ACC112 (cell line): ENCODE measurements at regions not wholly inside any gene's neighbourhood (a gene's known extent, or its start where the extent isn't known, plus 50 kb on each side); places are given as distances from the start of the nearest gene placed in this dataset.

Experiments
- H2AFZ ChIP-seq: fragments of 200-600 bp; sonication (generic); one replicate; pipeline ENCODE4 v1.6.0; 2017; ENCODE audit warnings: antibody characterized with exemption, low read length; ENCODE audit not compliant: unreplicated experiment
- H3K27ac ChIP-seq: fragments of 200-600 bp; sonication (generic); 2 replicates; pipeline ENCODE4 v1.5.1; 2014; ENCODE audit warnings: low read depth, mild to moderate bottlenecking, antibody characterized with exemption, low read length, moderate library complexity
- H3K27me3 ChIP-seq: fragments of 200-600 bp; sonication (generic); 2 replicates; pipeline ENCODE4 v1.6.1; 2014; ENCODE audit warnings: mild to moderate bottlenecking, antibody characterized with exemption, low read length, moderate library complexity, mixed read lengths; ENCODE audit not compliant: insufficient read depth
- H3K36me3 ChIP-seq: fragments of 200-600 bp; sonication (generic); 2 replicates; pipeline ENCODE4 v1.6.1; 2016; ENCODE audit warnings: mild to moderate bottlenecking, antibody characterized with exemption, low read length, moderate library complexity, mixed read lengths; ENCODE audit not compliant: insufficient read depth
- H3K4me1 ChIP-seq: fragments of 200-600 bp; sonication (generic); one replicate; pipeline ENCODE4 v1.6.1; 2016; ENCODE audit warnings: low read length, mixed read lengths; ENCODE audit not compliant: insufficient read depth, unreplicated experiment, control insufficient read depth
- H3K4me3 ChIP-seq: fragments of 200-600 bp; sonication (generic); 2 replicates; pipeline ENCODE4 v1.5.1; 2014; ENCODE audit warnings: mild to moderate bottlenecking, low read depth, low read length
- H3K79me2 ChIP-seq: fragments of 200-600 bp; sonication (generic); one replicate; pipeline ENCODE4 v1.6.0; 2016; ENCODE audit warnings: low read length; ENCODE audit not compliant: control insufficient read depth, unreplicated experiment, insufficient read depth

DNA sequence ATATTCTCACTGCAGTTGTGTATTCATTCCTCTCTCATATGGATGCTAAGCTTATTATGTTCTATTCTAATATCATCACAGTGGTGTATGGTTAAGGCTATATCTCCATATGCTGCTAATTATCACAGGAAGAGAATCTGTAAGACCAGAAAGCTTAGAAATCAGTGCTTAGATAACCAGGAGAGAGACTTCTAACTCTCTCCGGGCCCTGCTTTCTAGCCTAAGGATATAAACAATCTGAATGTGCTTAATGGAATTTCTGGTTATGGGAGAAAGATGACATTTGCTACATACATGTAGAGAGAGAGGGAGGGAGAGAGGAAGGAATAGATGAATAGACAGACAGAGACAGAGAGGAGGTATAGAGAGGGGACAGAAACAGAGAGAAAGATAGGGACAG, 1231.3 kb downstream of the EPHA7 start:
- Histone ChIP-seq H3K27me3 (no peaks in the 10 kb centered on the region), H3K4me1 (no peaks in the 10 kb centered on the region), H3K27ac (no peak overlapping the region), H3K79me2 (no peaks in the 10 kb centered on the region), H3K36me3 (no peaks in the 10 kb centered on the region), H3K4me3 (no peak overlapping the region), H2AFZ (no peak overlapping the region)

DNA sequence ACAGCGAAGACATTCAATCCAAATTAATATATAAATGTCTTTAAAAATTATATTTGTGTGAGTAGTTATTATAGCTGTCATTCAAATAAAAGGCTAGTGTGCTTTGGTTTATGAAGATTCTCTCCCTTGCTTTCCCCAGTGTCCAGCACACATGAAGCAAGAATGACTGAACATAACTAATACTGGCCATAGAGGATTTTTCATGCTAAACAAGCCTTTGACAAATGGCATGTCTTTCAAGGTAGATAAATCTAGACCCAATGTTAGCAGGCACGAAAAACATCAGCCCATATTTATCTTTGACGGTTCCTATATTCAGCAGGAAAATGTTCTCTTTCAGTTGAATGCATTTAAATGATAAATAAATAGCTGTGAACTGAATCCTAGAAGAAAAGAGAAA, 1234.4 kb downstream of the EPHA7 start:
- Histone ChIP-seq H3K79me2 (no peaks in the 10 kb centered on the region), H3K27me3 (no peaks in the 10 kb centered on the region), H2AFZ (no peak overlapping the region), H3K27ac (no peak overlapping the region), H3K36me3 (no peaks in the 10 kb centered on the region), H3K4me1 (no peaks in the 10 kb centered on the region), H3K4me3 (no peak overlapping the region)

DNA sequence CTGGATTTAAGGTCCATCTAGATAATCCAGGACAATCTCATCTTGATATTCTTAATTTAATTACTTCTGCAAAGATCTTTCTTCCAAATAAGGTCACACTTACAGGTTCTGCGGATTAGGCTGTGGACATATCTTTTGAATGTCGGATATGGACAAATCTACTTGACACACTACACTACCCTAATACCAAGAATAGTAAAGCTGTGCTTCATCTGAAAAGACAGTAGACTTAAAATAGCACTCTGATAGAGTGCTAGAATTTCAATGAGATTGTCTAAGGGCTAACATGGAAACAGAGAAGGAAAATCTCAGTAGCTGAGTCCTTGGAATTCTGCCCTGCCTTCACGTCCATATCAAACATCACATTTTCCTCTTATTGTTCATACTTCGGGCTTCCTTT, 1238.0 kb downstream of the EPHA7 start:
- Histone ChIP-seq H3K27me3 (no peaks in the 10 kb centered on the region), H3K79me2 (no peaks in the 10 kb centered on the region), H2AFZ (no peak overlapping the region)

DNA sequence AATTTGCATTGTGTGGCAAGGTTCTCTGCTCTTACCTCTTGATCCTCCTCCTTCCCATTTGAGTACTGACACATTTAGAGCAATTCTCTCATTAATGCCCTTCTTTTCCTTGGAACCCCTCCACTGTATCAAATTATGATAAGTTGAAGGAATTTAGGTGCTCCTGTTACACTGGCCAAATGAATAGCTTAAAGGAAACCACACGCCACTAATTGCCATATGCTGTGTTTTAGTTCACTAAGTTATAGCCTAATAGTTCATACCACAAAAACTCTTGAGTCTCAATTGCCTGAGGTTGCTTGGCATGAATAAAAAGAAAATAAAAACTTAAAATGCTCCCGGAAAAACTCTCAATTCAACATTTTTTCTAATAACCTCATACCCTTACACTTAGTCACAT, 1239.3 kb downstream of the EPHA7 start:
- H3K4me3 ChIP-seq: no peak overlapping the region
- H3K79me2 ChIP-seq: no peaks in the 10 kb centered on the region
- H3K36me3 ChIP-seq: no peaks in the 10 kb centered on the region
- H3K27ac ChIP-seq: no peak overlapping the region
- no peak overlapping the region for H2AFZ ChIP-seq
- no peaks in the 10 kb centered on the region for H3K27me3 ChIP-seq
- no peaks in the 10 kb centered on the region for H3K4me1 ChIP-seq

More for the DNA sequence above, 1238.0 kb downstream of the EPHA7 start:
- Histone ChIP-seq H3K36me3 (no peaks in the 10 kb centered on the region), H3K27ac (no peak overlapping the region), H3K4me3 (no peak overlapping the region), H3K4me1 (no peaks in the 10 kb centered on the region)

DNA sequence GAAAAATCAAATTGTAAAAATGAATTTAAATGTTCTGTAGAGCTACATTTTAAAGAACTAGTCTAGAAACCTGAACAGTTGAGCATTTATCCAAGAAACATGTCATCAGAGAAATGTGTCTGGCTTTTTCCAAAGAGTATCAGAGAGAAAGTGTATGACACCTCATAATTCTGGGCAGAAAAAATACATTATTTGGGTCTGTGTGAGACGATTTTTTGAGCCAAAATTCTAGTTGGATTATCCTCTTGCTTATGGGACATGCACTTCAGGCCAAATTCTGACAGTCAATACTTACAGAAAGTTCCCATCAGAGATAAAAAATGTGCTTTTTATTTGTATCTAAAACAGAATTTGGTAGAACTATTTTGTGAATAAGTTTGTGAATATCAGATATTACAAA, 1242.7 kb downstream of the EPHA7 start:
- no peak overlapping the region for H3K27ac ChIP-seq
- H3K4me3 ChIP-seq: no peak overlapping the region
- H3K36me3 ChIP-seq: no peaks in the 10 kb centered on the region
- H3K4me1 ChIP-seq: no peaks in the 10 kb centered on the region
- H3K79me2 ChIP-seq: no peaks in the 10 kb centered on the region
- no peak overlapping the region for H2AFZ ChIP-seq
- no peaks in the 10 kb centered on the region for H3K27me3 ChIP-seq

DNA sequence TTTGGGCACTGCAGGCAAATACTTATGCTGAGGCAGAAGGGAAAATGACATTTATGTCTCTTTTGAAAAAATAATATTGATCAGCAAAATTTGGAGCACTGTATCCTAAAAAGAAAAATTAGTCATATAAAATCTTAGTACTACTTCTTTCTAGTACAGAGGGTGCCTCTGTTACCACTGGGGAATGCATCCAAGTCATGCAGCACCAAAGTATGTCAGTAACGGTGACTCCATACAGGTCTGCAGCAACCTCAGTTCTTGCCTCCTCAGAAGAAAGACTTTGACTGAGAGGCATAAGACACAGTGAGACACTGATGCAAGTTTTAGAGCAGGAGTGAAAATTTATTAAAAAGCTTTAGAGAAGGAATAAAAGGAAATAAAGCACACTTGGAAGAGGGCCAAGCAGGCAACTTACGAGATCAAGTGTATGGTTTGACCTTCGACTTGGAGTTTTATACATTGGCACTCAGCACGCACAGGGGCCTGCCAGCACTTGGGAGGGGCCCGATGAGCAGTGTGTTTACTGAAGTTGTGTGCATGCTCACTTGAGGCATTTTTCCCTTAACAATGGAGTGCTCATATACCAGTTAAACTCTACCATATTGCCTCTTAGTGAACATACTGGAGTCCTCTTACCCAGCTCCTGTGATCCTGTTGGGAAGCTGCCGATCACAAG, 1244.8 kb downstream of the EPHA7 start:
- no peak overlapping the region for H3K4me3 ChIP-seq

DNA sequence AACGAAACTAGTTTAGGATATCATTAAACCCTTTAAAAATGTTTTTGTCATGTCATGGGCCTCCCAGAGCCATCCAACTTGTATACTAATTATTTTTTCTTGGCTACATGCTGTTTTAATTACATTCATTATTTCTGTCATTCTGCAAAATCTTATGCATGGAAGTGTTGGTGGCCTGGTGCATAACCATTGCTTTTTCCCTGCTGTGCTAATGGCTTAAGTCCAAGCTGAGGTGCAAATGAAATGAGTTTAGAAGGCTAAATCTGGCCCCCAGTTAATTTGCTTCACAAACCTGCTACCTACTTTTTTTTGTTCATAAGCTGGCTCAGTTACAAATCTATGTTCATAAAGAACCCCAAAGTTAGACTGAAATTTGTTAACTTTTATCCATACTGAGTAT, 1249.9 kb downstream of the EPHA7 start:
- Histone ChIP-seq H3K4me3 (no peak overlapping the region), H3K4me1 (no peaks in the 10 kb centered on the region), H3K27me3 (no peaks in the 10 kb centered on the region), H3K27ac (no peak overlapping the region), H3K36me3 (no peaks in the 10 kb centered on the region), H3K79me2 (no peaks in the 10 kb centered on the region), H2AFZ (no peak overlapping the region)

More for the DNA sequence above, 1244.8 kb downstream of the EPHA7 start:
- Histone ChIP-seq H3K4me1 (no peaks in the 10 kb centered on the region), H3K79me2 (no peaks in the 10 kb centered on the region), H3K36me3 (no peaks in the 10 kb centered on the region), H3K27ac (no peak overlapping the region), H2AFZ (no peak overlapping the region), H3K27me3 (no peaks in the 10 kb centered on the region)

DNA sequence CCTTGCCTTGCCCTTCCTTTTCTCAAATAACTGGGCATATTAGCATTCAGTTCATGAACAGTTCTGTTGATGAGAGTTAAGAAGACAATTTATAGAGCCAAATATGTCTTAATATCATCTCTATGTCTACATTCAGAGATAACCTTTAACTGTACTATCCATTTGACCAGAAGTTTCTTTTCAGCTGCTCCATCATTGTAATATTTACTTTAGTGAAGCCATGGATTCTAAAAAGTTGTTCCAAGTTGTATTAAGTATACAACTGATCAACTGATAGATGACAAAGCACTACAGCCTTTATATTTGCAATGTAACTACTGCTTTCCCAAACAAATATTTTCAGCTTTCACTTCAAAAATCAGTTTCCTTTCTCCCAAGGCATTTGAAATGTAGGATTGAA, 1252.7 kb downstream of the EPHA7 start:
- no peaks in the 10 kb centered on the region for H3K27me3 ChIP-seq
- H3K79me2 ChIP-seq: no peaks in the 10 kb centered on the region
- no peak overlapping the region for H3K4me3 ChIP-seq

DNA sequence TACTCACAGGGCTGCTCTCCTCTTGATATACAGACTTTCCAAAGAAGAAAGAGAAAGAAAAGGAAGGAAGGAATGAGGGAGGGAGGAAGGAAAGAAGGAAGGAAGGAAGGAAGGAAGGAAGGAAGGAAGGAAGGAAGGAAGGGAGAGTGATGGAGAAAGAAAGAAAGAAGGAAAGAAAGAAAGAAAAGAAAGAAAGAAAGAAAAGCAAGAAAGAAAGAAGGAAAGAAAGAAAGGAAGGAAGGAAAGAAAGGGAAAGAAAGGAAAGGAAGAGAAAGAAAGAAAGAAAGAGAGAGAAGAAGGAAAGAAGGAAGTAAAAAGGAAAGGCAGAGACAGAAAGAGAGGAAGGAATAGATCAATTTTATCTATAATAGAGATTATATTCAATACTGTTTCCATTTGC, 1257.4 kb downstream of the EPHA7 start:
- Histone ChIP-seq H3K27me3 (no peaks in the 10 kb centered on the region), H3K36me3 (no peaks in the 10 kb centered on the region), H3K27ac (no peak overlapping the region), H3K4me3 (no peak overlapping the region), H3K79me2 (no peaks in the 10 kb centered on the region), H3K4me1 (no peaks in the 10 kb centered on the region), H2AFZ (no peak overlapping the region)

More for the DNA sequence above, 1252.7 kb downstream of the EPHA7 start:
- no peak overlapping the region for H2AFZ ChIP-seq
- H3K4me1 ChIP-seq: no peaks in the 10 kb centered on the region
- H3K36me3 ChIP-seq: no peaks in the 10 kb centered on the region
- no peak overlapping the region for H3K27ac ChIP-seq

DNA sequence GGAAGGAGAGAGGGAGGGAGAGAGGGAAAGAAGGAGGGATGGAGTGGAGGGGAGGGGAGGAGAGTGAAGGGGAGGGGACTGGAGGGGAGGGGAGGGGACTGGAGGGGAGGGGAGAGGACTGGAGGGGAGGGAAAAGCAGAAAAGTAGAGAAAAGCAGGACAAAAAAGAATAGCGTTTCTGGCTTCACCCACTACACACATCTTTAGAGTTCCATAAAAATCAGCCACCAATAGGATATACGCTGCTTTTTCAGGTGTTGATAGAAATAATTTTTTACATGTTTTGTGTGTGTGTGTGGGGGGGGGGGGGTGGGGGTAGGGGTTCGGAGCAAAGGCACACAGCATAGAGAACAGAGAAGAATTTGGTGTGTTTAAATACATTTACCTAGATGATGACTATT, 1259.1 kb downstream of the EPHA7 start:
- Histone ChIP-seq H3K79me2 (no peaks in the 10 kb centered on the region), H3K27me3 (no peaks in the 10 kb centered on the region), H3K4me3 (no peak overlapping the region), H3K27ac (no peak overlapping the region), H2AFZ (no peak overlapping the region), H3K36me3 (no peaks in the 10 kb centered on the region), H3K4me1 (no peaks in the 10 kb centered on the region)

DNA sequence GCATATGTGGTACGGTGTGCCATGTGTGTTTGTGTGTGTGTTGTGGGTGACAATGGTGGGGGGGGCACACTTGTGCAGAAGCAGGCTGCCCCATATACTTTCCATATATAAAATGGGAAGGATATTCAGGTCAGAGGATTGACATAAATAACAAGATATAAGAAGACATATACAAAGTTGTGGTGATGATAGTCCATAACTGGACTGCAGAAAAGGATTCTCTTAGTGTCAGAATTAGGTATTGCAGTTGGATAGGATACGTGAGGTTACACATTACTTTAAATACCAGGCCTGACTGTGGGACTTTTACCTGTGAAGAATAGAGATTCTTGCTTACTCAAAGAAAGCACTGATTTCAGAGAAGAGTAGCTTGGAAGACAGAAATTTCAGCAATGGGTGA, 1260.3 kb downstream of the EPHA7 start:
- no peak overlapping the region for H3K4me3 ChIP-seq
- no peak overlapping the region for H3K27ac ChIP-seq
- no peaks in the 10 kb centered on the region for H3K36me3 ChIP-seq

More for the DNA sequence above, 1260.3 kb downstream of the EPHA7 start:
- Histone ChIP-seq H3K79me2 (no peaks in the 10 kb centered on the region), H3K4me1 (no peaks in the 10 kb centered on the region), H2AFZ (no peak overlapping the region), H3K27me3 (no peaks in the 10 kb centered on the region)
